DMS 273 treated with DMSO at 0.1 percent for 48 hours (cell line): ENCODE measurements at regions not wholly inside any gene's neighbourhood (a gene's known extent, or its start where the extent isn't known, plus 50 kb on each side); places are given as distances from the start of the nearest gene placed in this dataset.

Experiments used
- DNase-seq: peaks from one replicate; lab custom pipeline; 2025; lab: John Stamatoyannopoulos, UW

- DNase-seq = no peak
Measured at GRCh38 chr2:239688122-239688681, 287.4 kb upstream of the HDAC4 start.

DNA sequence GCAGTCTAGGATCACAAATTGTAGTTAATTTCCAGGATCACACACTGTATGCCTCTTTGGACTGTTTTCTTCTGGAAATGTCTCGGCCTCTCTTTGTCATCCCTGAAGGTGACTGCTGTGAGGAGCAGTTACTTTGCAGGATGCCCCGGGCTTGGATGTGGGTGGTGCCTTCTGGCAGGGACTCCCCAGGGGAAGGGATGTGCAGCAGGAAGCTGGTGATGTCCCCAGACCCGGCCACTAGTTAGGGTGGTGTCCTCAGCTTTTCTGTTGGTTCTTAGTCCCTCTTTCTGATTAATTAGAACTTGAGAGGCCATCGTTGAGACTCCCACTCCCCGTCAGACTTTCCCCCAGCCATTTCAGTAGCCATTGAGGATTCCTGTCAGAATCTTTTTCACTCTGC lies 286.6 kb upstream of the HDAC4 start:
- no peak for DNase-seq

DNA sequence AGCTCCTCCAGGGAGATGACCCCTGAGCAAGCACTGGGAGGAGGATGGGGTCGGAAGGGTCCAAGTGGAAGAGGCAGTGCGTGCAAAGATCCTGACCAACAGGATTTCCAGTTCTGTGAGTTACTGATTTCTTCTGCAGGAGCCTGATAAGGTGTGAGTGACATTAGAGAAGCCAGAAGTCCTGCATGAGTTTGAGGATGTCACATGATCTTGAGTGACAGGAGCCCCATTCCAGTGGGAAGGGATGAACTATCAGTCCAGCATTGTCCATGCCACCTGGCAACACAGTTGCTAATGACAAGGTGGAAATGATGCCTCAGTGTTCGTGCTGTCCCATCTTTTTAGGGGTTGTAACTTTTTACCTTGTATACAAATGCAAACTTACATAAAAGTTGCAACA lies 285.1 kb upstream of the HDAC4 start:
- DNase-seq = no peak

- no peak for DNase-seq
Measured at GRCh38 chr2:239685556-239685955, 284.7 kb upstream of the HDAC4 start.

DNA sequence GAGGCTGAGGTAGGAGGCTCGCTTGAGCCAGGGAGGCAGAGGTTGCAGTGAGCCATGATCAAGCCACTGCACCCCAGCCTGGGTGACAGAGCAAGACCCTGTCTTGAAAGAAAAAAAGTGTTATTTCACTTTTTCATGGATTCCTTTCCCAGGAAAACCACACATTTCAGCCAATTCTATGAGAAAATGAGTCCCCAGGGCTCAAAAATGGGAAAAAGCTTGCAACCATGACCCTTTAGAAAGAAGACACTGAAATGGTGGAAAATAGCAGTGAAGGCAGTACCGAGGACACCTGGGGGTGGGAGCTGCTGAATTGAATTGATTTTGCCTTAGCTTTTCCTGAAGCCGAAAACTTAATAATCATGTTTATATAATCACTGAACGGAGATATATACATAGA lies 284.2 kb upstream of the HDAC4 start:
- no peak for DNase-seq

GRCh38 chr2:239684271-239684810 lies 283.5 kb upstream of the HDAC4 start:
- no peak for DNase-seq

DNA sequence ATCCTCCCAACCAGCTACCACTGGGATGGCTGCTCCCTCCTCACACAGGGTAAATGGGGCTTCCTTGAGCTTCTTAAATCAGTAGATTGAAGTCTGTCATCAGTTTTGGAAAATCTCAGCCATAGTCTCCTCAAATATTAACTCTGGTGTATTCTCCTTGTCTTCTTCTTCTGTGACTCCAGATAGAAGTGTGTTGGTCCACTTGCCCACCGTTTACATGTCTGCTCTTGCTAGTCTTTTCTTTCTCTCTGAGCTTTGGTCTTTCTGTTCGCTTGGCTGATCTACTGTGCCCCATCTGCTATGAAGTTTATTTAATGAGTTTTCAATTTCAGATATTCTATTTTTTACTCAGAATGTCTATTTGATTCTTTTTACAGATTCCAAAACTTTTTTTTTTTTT lies 281.7 kb upstream of the HDAC4 start:
- DNase-seq = no peak

- DNase-seq = no peak
Measured at GRCh38 chr2:239679755-239680154, 278.9 kb upstream of the HDAC4 start.

GRCh38 chr2:239678666-239679296 lies 278.0 kb upstream of the HDAC4 start:
- DNase-seq = no peak

DNA sequence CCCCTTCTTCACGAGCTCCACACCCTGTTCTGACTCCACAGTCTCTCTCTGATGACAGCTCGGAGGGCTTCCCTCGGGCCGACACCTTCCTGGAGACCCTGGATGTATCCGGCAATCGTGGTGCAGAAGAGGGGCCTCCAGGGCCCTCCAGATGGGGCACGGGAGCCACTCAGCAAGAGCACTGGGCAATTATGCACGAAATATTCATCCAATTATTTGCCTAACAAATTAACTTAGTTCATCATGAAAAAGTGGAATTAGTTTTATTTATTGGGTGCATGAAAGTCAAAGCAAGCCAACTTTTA lies 277.3 kb upstream of the HDAC4 start:
- no peak for DNase-seq

- no peak for DNase-seq
Measured at GRCh38 chr2:239677453-239678185, 276.8 kb upstream of the HDAC4 start.

DNA sequence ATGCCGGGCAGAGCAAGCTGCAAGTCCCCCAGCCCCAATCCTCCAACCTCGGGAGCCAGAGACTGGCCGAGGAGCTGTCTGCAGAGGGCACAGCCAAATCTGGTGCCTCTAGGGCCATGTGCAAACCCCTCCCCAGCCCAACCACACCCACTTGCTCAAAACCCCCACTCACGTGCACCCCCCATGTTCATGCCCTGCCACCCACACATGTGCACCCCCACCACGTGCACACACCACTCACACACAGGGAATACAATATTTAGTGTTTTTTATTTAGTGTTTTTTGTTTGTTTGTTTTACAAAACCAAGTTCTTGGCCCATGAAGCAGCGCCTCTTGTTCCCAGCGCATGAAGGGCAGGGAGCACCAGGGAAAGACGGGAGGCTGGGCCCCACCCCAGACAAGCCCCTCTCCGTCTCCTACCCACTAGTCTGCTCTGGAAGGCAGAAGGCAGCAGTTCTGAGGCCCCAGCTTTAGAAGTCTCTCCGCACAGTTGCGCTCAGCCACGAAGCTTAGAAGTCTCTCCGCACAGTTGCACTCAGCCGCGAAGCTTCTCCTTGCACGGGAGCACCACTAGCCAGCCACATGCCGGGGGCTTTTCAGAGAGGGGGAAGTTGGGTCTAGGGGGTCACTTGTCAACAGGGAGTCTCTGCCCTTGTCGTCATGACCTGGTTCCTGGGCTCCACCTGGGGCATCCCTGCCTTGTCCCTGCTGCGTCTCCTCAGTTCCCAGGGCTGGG lies 276.1 kb upstream of the HDAC4 start:
- no peak for DNase-seq

DNA sequence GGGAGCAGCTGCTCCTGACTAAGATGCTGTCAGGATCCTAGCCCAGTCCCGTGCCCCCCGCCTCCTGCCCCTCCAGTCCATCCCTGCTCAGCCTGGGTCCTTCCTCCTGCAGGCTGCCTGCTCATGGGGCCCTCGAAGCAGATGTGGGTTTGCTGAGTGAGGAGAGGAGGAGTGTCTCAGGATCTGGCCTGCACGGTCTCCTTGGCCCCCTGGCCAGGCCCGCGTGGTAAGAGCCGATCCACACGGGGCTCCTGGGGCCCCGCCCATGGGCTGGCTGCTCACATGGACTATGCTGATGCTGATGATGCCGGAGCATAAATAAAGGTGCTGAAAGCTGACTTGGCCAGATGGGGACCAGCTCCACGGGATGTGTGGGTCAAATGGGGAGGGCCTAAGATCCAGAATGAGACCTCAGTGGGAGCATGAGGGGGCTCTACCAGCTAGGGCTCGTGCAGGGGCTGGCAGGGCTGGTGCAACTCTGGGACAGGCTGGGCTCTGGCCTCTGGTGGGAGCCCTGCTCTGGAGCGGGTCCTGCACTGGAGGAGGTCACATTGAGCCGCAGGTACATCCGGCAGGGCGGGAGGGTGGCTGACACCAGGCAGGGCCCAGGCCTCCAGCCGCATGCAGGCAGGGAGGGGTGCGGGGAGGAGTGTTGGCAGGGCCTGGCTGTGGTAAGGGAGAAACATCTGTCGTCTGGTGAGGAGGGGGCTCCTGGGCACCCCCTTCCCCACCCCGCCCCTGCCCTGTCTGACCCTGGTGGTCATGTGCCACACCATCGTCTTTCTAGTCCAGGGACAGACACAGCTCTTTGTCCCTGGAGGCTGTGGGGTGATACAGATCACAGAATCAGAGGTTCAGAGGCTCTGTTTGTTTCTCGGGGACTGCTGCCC lies 275.3 kb upstream of the HDAC4 start:
- DNase-seq = no peak

DNA sequence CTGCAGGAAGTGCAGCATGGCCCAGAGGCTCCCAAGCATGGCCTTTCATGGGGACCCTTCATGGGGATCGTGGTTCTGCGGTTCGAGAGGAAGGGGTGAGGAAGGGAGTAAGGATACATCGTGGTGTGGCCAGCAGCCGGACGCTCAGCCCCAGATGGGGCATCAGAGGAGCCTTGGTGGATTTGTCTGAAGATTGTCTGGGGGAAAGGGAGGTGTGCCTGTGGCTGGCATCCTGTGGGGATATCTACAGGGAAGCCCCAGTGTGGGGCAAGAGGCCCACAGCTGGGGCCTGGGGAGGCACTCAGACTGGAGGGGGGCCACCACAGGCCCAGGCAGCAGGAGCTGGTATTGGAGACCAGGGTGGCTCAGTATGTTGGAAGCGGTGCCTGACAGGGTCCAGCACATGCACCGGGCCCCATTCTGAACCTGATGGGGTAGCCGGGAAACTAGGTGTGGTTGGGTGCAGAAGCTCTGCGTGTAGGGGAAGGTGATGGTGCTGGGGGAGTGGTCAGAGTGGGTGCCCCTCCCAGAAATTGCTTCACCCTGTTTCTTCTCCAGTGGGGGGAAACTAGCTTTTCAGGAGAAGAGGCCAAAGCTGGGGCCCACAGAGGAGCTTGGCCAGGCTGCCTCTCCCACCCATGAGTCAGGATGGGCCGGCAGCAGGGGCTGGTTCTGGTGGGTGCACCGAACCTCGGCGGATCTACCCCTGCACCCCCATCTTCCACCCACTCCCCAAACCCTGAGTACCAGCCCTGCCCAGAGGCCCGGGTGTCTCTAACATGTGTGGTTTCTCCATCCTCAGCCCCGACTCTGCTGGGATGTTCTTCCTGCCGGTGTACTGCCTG lies 274.4 kb upstream of the HDAC4 start:
- no peak for DNase-seq

- DNase-seq = no peak
Measured at GRCh38 chr2:239674101-239674980, 273.5 kb upstream of the HDAC4 start.

GRCh38 chr2:239673641-239674040 lies 272.8 kb upstream of the HDAC4 start:
- no peak for DNase-seq

DNA sequence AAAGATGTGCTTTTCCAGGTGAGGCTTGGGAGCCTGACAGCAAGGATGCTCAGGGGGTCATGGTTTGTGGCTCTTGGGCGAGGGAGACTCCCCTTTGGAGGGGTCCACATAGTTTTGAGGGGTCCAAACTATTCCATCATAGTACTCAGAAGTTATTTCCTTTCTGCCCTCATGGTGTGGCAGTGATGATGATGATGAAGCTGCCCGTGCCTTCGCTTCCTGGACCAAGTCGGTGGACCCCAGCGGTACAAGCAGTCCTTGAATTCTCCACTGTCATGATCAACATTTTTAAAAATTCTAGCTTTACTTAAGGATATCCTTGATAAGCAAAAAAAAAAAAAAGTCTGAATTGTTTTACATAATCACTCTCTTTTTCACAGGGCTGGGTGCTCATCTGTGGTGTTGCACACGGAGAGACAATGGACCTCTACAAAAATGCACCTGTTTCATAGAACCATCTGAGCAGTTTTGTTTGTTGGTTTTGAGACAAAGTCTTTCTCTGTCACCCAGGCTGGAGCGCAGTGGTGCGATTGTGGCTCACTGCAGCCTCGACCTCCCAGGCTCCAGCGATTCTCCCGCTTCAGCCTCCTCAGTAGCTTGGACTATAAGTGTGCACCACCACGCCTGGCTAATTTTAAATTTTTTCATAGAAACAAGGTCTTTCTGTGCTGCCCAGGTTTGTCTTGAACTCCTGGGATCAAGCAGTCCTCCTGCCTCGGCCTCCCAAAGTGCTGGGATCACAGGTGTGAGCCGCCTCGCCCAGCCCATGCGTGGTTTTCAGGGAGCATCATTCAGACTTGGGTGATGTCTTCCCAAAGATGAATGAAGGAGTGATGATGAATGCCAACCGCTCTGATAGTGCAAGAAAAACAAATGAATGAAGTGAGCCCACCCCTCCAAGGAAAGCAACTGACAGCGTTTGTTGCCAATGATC lies 271.4 kb upstream of the HDAC4 start:
- DNase-seq = no peak

GRCh38 chr2:239671471-239671870 lies 270.7 kb upstream of the HDAC4 start:
- no peak for DNase-seq
